GM18907 (cell line): ENCODE measurements at regions not wholly inside any gene's neighbourhood (a gene's known extent, or its start where the extent isn't known, plus 50 kb on each side); places are given as distances from the start of the nearest gene placed in this dataset.
"Not testable (repeated sequence)": the region's sequence is repeated elsewhere in the genome, so short reads cannot be mapped to it uniquely, and the experiment has no call there.

Experiments used
- ATAC-seq: cut with Tn5 transposase; IDR thresholded peaks from one replicate; pipeline ENCODE4 v1.9.1; 2021; ENCODE audit warnings: mild to moderate bottlenecking, moderate library complexity; ENCODE audit not compliant: unreplicated experiment

DNA sequence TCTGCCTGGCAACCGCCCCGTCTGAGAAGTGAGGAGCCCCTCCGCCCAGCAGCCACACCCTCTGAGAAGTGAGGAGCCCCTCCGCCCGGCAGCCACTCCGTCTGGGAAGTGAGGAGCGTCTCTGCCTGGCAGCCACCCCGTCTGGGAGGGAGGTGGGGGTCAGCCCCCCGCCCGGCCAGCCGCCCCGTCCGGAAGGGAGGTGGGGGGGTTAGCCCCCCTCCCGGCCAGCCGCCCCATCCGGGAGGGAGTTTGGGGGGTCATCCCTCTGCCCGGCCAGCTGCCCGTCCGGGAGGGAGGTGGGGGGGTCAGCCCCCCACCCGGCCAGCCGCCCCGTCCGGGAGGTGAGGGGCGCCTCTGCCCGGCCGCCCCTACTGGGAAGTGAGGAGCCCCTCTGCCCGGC, 269.0 kb downstream of the FAM72C start:
- not testable (repeated sequence) for ATAC-seq

DNA sequence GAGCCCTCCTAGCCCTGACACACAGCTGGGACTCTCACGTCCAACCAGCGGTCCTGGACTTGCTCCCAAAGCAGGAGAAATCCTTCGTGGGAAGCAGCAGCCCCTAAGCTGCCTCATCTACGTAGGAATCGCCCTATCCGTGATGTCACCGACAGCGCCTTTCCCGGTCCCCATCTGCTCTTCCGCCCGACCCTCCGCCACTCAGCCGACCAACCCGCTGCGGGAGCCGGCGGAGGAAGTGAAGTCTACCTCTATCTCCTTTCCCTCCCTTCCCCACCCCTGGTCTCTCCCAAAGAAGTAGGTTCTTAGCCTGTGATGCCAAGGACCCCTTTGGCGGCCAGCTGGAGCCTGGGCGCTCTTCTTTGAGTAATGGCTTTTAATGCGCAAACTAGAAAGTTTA, 272.1 kb downstream of the FAM72C start:
- no peak for ATAC-seq

DNA sequence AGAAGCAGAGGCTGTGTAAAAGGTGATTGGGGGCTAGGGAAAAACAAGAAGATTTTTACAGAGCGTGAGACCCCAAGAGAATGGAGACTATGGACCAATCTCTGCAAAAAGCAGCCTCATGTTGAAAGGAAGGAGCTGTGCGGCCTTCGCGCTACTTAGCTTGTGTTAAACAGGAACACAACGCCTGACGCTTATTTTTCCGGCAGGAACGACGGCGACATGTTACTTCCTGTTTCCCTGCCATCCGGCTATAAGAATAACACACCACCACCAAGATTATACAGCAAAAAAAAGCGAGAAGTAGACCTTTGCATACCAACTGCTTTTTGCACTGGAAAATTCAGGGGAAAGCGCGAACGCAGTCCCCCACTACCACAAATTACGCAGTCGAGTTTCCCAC, 272.7 kb downstream of the FAM72C start:
- no peak for ATAC-seq

DNA sequence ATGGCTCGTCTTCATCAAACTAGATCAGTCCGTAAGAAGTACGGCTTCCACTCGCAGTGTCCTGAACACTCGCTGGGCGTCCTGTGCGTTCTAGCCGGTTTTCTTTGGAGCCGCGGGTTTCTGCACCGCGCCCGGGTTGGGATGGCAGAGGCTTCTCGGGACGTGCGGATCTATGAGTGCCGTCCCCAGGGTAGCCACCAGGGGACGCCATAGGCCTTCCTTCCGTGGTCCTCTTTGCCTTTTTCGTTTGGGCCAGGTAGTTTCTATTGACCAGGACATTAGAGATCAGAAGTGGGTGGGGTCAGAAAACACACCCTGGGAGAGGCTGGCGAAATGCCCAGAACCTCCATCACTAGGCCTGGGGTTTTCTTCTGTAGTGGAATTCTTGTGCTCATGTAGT, 273.8 kb downstream of the FAM72C start:
- ATAC-seq = no peak

DNA sequence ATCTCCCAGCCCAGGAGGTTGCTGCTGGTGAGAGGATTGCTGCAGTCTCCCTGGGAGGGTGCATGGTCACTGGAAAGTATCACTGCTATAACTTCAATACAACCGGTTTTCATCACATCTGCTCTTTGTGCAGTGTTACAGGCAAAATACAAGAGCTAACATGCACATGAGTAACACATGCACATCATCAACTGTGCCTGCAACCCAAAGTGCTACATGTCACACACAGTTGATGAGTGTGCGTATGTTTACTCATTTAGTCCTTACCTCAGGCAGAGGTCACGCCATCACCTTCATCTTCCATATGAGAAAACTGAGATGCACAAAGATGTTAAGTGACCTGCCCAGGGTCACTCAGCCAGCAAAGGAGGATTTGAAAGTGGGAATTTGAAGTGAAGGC, 277.7 kb downstream of the FAM72C start:
- no peak for ATAC-seq

DNA sequence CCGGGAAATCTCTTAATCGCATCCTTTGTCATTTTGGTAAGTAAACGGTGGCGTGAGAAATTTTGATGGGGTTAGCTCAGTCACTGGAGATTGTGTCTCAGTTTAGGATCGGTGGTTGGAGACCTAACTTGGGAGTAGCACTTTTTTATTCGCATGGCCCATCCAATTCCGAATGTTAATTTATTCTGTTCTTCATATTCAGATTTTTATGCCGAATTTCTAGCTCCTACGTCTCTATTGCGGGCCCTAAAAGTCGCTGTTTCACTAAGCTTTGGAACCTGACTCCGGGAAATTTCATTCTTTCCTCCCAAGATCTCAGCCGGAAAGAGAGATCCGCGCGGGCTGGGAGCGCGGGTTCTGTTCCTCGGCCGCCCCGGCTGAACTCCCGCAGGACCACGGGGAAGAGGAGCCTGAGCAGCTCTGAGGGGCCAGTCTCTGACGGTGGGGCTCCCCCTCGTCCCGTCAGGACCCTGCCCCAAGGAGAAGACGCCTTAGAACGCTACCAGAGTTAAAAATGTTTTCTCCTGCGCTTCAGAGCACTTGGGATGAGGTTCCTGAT, 279.7 kb downstream of the FAM72C start:
- ATAC-seq = no peak

- no peak for ATAC-seq
These were observed 280.3 kb downstream of the FAM72C start for GRCh38 chr1:143691400-143691891.

- no peak for ATAC-seq
These were observed 282.0 kb downstream of the FAM72C start for GRCh38 chr1:143689781-143690180.

GRCh38 chr1:143680304-143680703, 291.5 kb downstream of the FAM72C start:
- no peak for ATAC-seq

- no peak for ATAC-seq
These were observed 298.8 kb downstream of the FAM72C start for GRCh38 chr1:143672983-143673382.

- ATAC-seq = no peak
These were observed 304.1 kb downstream of the FAM72C start for GRCh38 chr1:143667730-143668129.

DNA sequence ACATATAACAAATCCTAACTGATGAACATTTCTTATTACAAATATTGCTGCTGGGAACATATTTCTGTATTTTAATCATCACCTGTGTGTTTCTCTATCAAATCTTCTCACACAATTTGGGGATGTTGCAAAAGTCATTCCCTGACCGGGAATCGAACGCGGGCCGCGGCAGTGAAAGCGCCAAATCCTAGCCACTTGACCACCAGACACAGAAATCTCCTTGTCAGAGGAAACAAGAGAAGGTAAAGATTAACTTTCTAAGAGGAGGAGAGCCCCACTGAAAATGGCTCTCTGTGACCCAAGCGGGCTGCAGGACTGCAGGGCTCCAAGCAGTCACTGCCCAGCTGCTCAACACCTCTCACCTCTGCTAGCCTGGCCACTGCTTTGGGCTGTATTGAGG, 304.9 kb downstream of the FAM72C start:
- no peak for ATAC-seq

DNA sequence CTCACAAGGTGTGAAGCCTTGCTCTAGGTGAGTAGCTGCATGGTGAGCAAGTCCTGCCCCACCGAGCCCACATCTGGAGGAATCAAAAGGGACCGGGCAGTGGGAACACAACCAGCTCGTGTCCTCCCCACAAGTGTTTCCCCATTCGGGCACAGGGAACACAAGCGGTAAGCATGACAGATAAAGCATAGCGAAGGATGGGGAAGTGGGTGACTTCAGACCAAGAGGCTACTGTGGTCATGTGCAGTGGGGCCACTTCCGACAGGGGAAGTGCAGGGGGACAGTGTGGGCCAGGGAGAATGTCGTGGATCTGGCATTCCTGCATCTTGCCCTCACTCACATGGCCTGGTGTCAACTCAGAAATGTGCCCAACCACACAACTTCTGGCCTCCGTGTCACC, 306.2 kb downstream of the FAM72C start:
- ATAC-seq = no peak

DNA sequence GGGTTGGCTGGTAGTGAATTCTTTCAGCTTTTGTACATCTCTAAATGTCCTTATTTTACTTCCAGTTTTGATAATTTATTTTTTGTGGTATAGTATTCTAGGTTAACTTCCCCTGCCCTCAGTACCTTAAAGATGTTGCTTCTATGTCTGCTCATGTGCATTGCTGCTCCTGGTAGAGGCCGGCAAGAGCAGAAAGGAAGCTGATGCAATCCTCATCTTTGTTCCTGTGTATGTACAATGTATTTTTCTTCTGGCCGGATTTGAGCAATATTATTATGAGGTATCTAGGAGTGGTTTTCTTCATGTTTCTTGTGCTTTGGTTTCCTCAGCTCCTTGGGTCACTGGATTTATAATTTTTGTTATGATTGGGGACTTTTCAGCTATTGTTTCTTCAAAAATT, 308.7 kb downstream of the FAM72C start:
- not testable (repeated sequence) for ATAC-seq

GRCh38 chr1:143661418-143662101, 310.2 kb downstream of the FAM72C start:
- ATAC-seq = no peak

- no peak for ATAC-seq
These were observed 311.3 kb downstream of the FAM72C start for GRCh38 chr1:143660354-143660941.

DNA sequence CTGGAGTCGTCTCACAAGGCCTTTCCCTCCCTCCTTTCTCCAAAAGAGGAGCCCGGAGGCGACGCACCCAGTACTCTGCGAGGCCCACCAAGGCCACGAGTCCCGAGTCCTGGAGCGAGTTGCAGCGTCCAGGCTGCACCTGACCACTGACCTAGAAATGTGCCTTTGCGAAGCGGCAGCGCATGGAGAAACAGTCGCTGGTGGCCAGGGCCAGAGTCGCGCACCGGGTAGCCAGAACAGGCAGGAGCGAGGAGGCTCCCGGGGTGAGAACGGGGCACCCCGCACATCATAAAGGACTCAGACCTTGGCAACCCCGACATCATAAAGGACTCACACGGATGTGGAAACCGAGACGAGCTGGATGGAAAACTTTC, 318.4 kb downstream of the FAM72C start:
- ATAC-seq = no peak

DNA sequence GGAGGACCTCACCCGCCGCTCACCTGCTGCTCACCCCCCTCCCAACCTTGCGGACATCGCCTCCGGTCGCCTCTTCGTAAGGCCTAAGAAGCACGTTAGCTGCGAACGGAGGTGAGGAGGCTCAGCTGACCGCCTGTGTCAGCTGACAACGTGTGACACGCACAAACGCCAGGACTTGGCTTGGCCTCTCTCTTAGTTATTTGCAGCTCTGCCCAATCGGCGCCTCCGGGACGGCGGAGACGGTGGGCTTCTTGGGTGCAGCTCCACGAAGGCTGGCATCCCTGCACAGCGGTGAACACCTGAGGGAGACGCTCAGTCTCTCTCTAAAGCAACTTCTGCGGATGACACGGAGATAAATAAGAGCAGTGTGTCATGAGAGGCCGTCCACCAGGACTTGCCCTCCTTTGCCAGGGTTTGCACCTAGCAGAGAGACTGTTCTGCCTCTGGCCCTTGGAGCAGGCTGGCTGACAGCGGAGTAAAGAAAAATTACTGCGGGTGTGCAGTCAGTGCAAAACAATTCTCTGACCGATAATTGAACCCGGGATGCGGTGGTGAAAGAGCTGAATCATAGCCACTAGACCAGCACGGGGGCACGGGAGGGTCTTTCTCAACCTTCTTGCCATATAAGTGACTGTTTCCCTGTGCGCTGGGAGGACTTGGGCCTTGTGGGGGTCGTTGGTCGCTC, 318.9 kb downstream of the FAM72C start:
- no peak for ATAC-seq

GRCh38 chr1:143652187-143652586, 319.6 kb downstream of the FAM72C start:
- no peak for ATAC-seq

- ATAC-seq = no peak
These were observed 320.3 kb downstream of the FAM72C start for GRCh38 chr1:143651350-143651992.

DNA sequence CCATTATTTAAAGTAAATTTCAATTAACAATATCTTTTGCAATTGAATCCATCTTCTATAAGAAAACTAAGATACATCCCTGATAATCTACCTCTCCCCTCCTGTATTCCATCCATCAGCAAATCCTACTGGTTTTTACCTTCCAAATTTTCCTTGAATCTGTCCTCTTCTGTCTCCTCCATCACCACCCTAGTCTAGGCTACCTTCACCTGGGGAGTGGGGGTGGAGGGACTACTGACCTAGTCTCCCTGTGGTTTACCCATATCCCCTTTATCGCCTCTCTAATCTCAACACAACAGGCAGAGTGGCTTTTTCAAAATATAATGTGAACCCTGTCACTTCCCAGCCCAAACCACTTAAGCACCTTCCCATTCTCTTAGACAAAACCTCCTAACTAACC, 327.8 kb downstream of the FAM72C start:
- not testable (repeated sequence) for ATAC-seq
